OCI-LY3 (cell line): ENCODE measurements at regions not wholly inside any gene's neighbourhood (a gene's known extent, or its start where the extent isn't known, plus 50 kb on each side); places are given as distances from the start of the nearest gene placed in this dataset.

ENCODE experiments used
- CTCF ChIP-seq: fragments of 200-600, 300-600 bp; sonication (generic); IDR thresholded peaks from 2 replicates; pipeline ENCODE4 v1.5.1; 2014; ENCODE audit warnings: antibody characterized with exemption, low read length, low read depth
- EZH2phosphoT487 ChIP-seq: fragments of 200-600 bp; shearing (Covaris generic); IDR thresholded peaks from 2 replicates; pipeline ENCODE4 v1.6.1; 2018; ENCODE audit warnings: antibody characterized with exemption, mixed run types, low read depth

- TF ChIP-seq CTCF (no peak), EZH2phosphoT487 (no peak)
These were observed 79.4 kb upstream of the KSR1 start for GRCh38 chr17:27376637-27377547.
